ENCODE measurements at regions not wholly inside any gene's neighbourhood (a gene's known extent, or its start where the extent isn't known, plus 50 kb on each side); places are given as distances from the start of the nearest gene placed in this dataset.

GRCh38 chr2:198991431-198991830 is 466.3 kb downstream of the SATB2 start:
- no peaks in the 10 kb centered on the region for H3K9me3 ChIP-seq (replicated peaks; ENCODE audit: control insufficient read depth, insufficient read depth, low read length)
- H4K20me1 ChIP-seq (replicated peaks; ENCODE audit: control insufficient read depth, extremely low read depth, insufficient read depth, low read length), result no peaks in the 10 kb centered on the region
- H3K9me1 ChIP-seq (replicated peaks; ENCODE audit: control insufficient read depth, extremely low read depth, insufficient read depth, low read length), result no peaks in the 10 kb centered on the region
- intact Hi-C loops (cut with micrococcal nuclease), result no loop called here
- H3K27me3 ChIP-seq (ENCODE audit: control insufficient read depth in 2 of 2, insufficient read depth in 2 of 2, low read length in 2 of 2), result no peaks in the 10 kb centered on the region
- TF ChIP-seq POLR2AphosphoS5 (IDR thresholded peaks at IDR 0.05; ENCODE audit: insufficient read depth, low read depth, low read length), result no peak
- no peak for TF ChIP-seq GATA2 (IDR thresholded peaks at IDR 0.05; ENCODE audit: insufficient read depth, insufficient read length, low read depth, low read length)
- TF ChIP-seq, protein P1, sequence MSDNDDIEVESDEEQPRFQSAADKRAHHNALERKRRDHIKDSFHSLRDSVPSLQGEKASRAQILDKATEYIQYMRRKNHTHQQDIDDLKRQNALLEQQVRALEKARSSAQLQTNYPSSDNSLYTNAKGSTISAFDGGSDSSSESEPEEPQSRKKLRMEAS (IDR thresholded peaks at IDR 0.05; ENCODE audit: insufficient read depth, insufficient read length), result no peak
- TF ChIP-seq FOS (IDR thresholded peaks at IDR 0.05; ENCODE audit: borderline replicate concordance, insufficient read depth, low read length), result no peak
- TF ChIP-seq, protein P2, sequence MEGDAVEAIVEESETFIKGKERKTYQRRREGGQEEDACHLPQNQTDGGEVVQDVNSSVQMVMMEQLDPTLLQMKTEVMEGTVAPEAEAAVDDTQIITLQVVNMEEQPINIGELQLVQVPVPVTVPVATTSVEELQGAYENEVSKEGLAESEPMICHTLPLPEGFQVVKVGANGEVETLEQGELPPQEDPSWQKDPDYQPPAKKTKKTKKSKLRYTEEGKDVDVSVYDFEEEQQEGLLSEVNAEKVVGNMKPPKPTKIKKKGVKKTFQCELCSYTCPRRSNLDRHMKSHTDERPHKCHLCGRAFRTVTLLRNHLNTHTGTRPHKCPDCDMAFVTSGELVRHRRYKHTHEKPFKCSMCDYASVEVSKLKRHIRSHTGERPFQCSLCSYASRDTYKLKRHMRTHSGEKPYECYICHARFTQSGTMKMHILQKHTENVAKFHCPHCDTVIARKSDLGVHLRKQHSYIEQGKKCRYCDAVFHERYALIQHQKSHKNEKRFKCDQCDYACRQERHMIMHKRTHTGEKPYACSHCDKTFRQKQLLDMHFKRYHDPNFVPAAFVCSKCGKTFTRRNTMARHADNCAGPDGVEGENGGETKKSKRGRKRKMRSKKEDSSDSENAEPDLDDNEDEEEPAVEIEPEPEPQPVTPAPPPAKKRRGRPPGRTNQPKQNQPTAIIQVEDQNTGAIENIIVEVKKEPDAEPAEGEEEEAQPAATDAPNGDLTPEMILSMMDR (IDR thresholded peaks at IDR 0.05; ENCODE audit: extremely low read depth in 1 of 2, insufficient read depth in 1 of 2, low read depth in 1 of 2, low read length in 2 of 2), result no peak
- TF ChIP-seq POLR2A (IDR thresholded peaks at IDR 0.05; ENCODE audit: low read depth, low read length), result no peak
- no peak for TF ChIP-seq EZH2 (IDR thresholded peaks at IDR 0.05; ENCODE audit: borderline replicate concordance, low read depth, low read length, severe bottlenecking)
- no peak for TF ChIP-seq JUN (IDR thresholded peaks at IDR 0.05; ENCODE audit: borderline replicate concordance, insufficient read depth, insufficient read length, low read depth)
- no peak for TF ChIP-seq MYC (IDR thresholded peaks at IDR 0.05; ENCODE audit: low read depth, low read length)
- dilution Hi-C loops (cut with MboI; ENCODE audit: extremely low pct_ligation_motif_present, low sequenced_read_pairs), result no loop called here
- DNase-seq (ENCODE audit: low read depth, low spot score) (no peak), FAIRE-seq (no peak)
- H3K9ac ChIP-seq (replicated peaks; ENCODE audit: extremely low read depth, insufficient read depth, low read length), result no peak overlapping the region
- CTCF ChIA-PET, result no interaction called here
- H3K36me3 ChIP-seq (ENCODE audit: control insufficient read depth in 2 of 2, extremely low read depth in 1 of 2, insufficient read depth in 2 of 2, low read length in 2 of 2), result no peaks in the 10 kb centered on the region
- no peak overlapping the region for H2AFZ ChIP-seq (ENCODE audit: low read depth, low read length)
- BruUV-seq (replicated peaks), result no TSS peak
- no peak overlapping the region for H3K4me2 ChIP-seq (ENCODE audit: insufficient read depth, low read length)
- no peak overlapping the region for H3K4me3 ChIP-seq (replicated peaks in 1 of 3; ENCODE audit: insufficient read depth in 1 of 3, low read depth in 1 of 3, low read length in 3 of 3)
- no peaks in the 10 kb centered on the region for H3K79me2 ChIP-seq (ENCODE audit: control insufficient read depth, insufficient read depth, low read length)
- POLR2A ChIA-PET, result no interaction called here
- H3K4me1 ChIP-seq (ENCODE audit: control insufficient read depth, extremely low read depth, insufficient read depth, low read length), result no peaks in the 10 kb centered on the region
- H3K27ac ChIP-seq (ENCODE audit: insufficient read depth, low read depth, low read length), result no peak overlapping the region
